Caki2 (cell line): ENCODE measurements at regions not wholly inside any gene's neighbourhood (a gene's known extent, or its start where the extent isn't known, plus 50 kb on each side); places are given as distances from the start of the nearest gene placed in this dataset.

Experiments
- DNase-seq: peaks from one replicate; pipeline ENCODE4 v3.0.0-alpha.2; 2015; ENCODE audit warnings: low read depth
- in situ Hi-C: cut with HindIII; loops from 2 replicates; pipeline ENCODE4 v1.10.0; 2016; ENCODE audit warnings: low sequenced_read_pairs, low pct_unique_long_range_greater_than_20kb, mixed read lengths

GRCh38 chr20:51082988-51083387 is 60.1 kb upstream of the KCNG1 start:
- in situ Hi-C loops: no loop called here
- DNase-seq: no peak

GRCh38 chr20:51080516-51080915 is 57.6 kb upstream of the KCNG1 start:
- no peak for DNase-seq
- in situ Hi-C loops: no loop called here

- in situ Hi-C loops: no loop called here
- DNase-seq: no peak
These were observed 56.6 kb upstream of the KCNG1 start for GRCh38 chr20:51079488-51079887.

GRCh38 chr20:51077686-51078060 is 54.8 kb upstream of the KCNG1 start:
- in situ Hi-C loops: no loop called here
- DNase-seq: no peak

GRCh38 chr20:51076786-51077685 is 54.1 kb upstream of the KCNG1 start:
- no peak for DNase-seq
- in situ Hi-C loops: no loop called here

GRCh38 chr20:51074062-51074461 is 51.2 kb upstream of the KCNG1 start:
- in situ Hi-C loops: no loop called here
- no peak for DNase-seq
